Liver (tissue), 8 donors: ENCODE measurements at regions not wholly inside any gene's neighbourhood (a gene's known extent, or its start where the extent isn't known, plus 50 kb on each side); places are given as distances from the start of the nearest gene placed in this dataset.

Source experiments
- DNase-seq: peaks from one replicate; pipeline ENCODE4 v3.0.0-alpha.2; 2017; ENCODE audit warnings: low spot score
- H3K27ac ChIP-seq, 2 donors: one replicate each; pipeline ENCODE4 v1.7.0; 2013; ENCODE audit warnings: inconsistent platforms in 2 of 2, low read length in 2 of 2, control low read depth in 1 of 2, low read depth in 1 of 2, mild to moderate bottlenecking in 1 of 2
- H3K27me3 ChIP-seq, 4 donors: one replicate each; pipeline versions ENCODE4 v1.6.1 to v1.7.0; 2013; ENCODE audit warnings: low read length in 3 of 4, inconsistent platforms in 1 of 4, mild to moderate bottlenecking in 1 of 4, moderate library complexity in 1 of 4; ENCODE audit not compliant: control insufficient read depth in 4 of 4, insufficient read depth in 4 of 4
- H3K36me3 ChIP-seq, 4 donors: one replicate each; pipeline versions ENCODE4 v1.6.1 to v1.7.0; 2013; ENCODE audit warnings: low read length in 3 of 4, mild to moderate bottlenecking in 3 of 4, low read depth in 1 of 4, moderate library complexity in 1 of 4; ENCODE audit not compliant: control insufficient read depth in 4 of 4, insufficient read depth in 3 of 4
- H3K4me1 ChIP-seq, 4 donors: one replicate each; pipeline versions ENCODE4 v1.6.1 to v1.7.0; 2013; ENCODE audit warnings: low read length in 3 of 4, mild to moderate bottlenecking in 3 of 4, moderate library complexity in 1 of 4; ENCODE audit not compliant: control insufficient read depth in 4 of 4, insufficient read depth in 4 of 4
- H3K4me3 ChIP-seq, 3 donors: one replicate each; pipeline versions ENCODE4 v1.6.1 to v1.7.0; 2013; ENCODE audit warnings: low read length in 3 of 3, control low read depth in 1 of 3, low read depth in 1 of 3, mild to moderate bottlenecking in 1 of 3
- H3K9ac ChIP-seq, 2 donors: one replicate each; pipeline ENCODE4 v1.7.0; 2013; ENCODE audit warnings: low read length in 2 of 2, mild to moderate bottlenecking in 2 of 2, moderate library complexity in 2 of 2, control low read depth in 1 of 2, low read depth in 1 of 2
- H3K9me3 ChIP-seq, 4 donors: one replicate each; pipeline versions ENCODE4 v1.6.1 to v1.7.0; 2013; ENCODE audit warnings: low read length in 3 of 4; ENCODE audit not compliant: control insufficient read depth in 4 of 4
- ATF3 ChIP-seq: IDR thresholded peaks from 2 replicates; pipeline ENCODE4 v1.6.1; 2016; ENCODE audit warnings: antibody characterized with exemption
- CTCF ChIP-seq: fragments of 150-350 bp; IDR thresholded peaks from 2 replicates; pipeline ENCODE4 v1.5.1; 2017; ENCODE audit warnings: improper control_type of control experiment, low read depth, low read length; ENCODE audit not compliant: missing input control
- EGR1 ChIP-seq, 2 donors: IDR thresholded peaks; 2 replicates each; pipeline ENCODE4 v1.6.1; 2016 to 2018; ENCODE audit warnings: antibody characterized with exemption in 2 of 2, low read depth in 2 of 2
- FOXA1 ChIP-seq: IDR thresholded peaks from 2 replicates; pipeline ENCODE4 v1.6.1; 2016; ENCODE audit warnings: antibody characterized with exemption
- FOXA2 ChIP-seq: IDR thresholded peaks from 2 replicates; pipeline ENCODE4 v1.6.1; 2016; ENCODE audit warnings: antibody characterized with exemption
- GABPA ChIP-seq, 2 donors: IDR thresholded peaks in 1 of 2; conservative IDR thresholded peaks in 1 of 2; 2 replicates each; pipeline ENCODE4 v1.6.1; 2016; ENCODE audit warnings: antibody characterized with exemption in 2 of 2, mild to moderate bottlenecking in 1 of 2, moderate library complexity in 1 of 2
- HNF4A ChIP-seq, 2 donors: conservative IDR thresholded peaks; 2 replicates each; pipeline ENCODE4 v1.6.1; 2016; ENCODE audit warnings: antibody characterized with exemption in 2 of 2, mild to moderate bottlenecking in 2 of 2
- HNF4G ChIP-seq: IDR thresholded peaks from 2 replicates; pipeline ENCODE4 v1.6.1; 2016; ENCODE audit warnings: antibody characterized with exemption
- JUND ChIP-seq, 2 donors: IDR thresholded peaks; 2 replicates each; pipeline ENCODE4 v1.6.1; 2016; ENCODE audit warnings: antibody characterized with exemption in 2 of 2
- MAX ChIP-seq: IDR thresholded peaks from 2 replicates; pipeline ENCODE4 v1.6.1; 2016; ENCODE audit warnings: antibody characterized with exemption
- RAD21 ChIP-seq, 2 donors: IDR thresholded peaks; 2 replicates each; pipeline ENCODE4 v1.6.1; 2016; ENCODE audit warnings: antibody characterized with exemption in 2 of 2, mild to moderate bottlenecking in 2 of 2
- RXRA ChIP-seq, 2 donors: IDR thresholded peaks; 2 replicates each; pipeline ENCODE4 v1.6.1; 2017 to 2018; ENCODE audit warnings: antibody characterized with exemption in 2 of 2, mild to moderate bottlenecking in 1 of 2
- SP1 ChIP-seq: IDR thresholded peaks from 2 replicates; pipeline ENCODE4 v1.6.1; 2018; ENCODE audit warnings: antibody characterized with exemption, mild to moderate bottlenecking
- TAF1 ChIP-seq: conservative IDR thresholded peaks from 2 replicates; pipeline ENCODE4 v1.6.1; 2016; ENCODE audit warnings: antibody characterized with exemption, mild to moderate bottlenecking
- ZBTB33 ChIP-seq: IDR thresholded peaks from 2 replicates; pipeline ENCODE4 v1.6.1; 2016; ENCODE audit warnings: antibody characterized with exemption
- WGBS: extraction: QIAGEN DNeasy Blood & Tissue Kit; methylation state at CpG from one replicate; pipeline ENCODE4 v1.1.7; 2013; 5-methylcytosine and 5-hydroxymethylcytosine counted together
- donor health status: healthy.
- donor health status: healthy.
- donor health status: healthy.
- donor health status: healthy.
- donor health status: healthy.

- TF ChIP-seq HNF4G (no peak), EGR1 (IDR thresholded peaks at IDR 0.05; ENCODE audit: low read depth in 2 of 2) (no peak)
- WGBS = 87% methylated on average over 2 of the region's 2 CpGs
- H3K9ac ChIP-seq = no peak overlapping the region
- no peaks in the 10 kb centered on the region for H3K4me1 ChIP-seq
- no peak overlapping the region for H3K4me3 ChIP-seq
- H3K9me3 ChIP-seq = no peaks in the 10 kb centered on the region
- no peak overlapping the region for H3K27ac ChIP-seq
- no peak for DNase-seq
- H3K36me3 ChIP-seq = no peaks in the 10 kb centered on the region
- H3K27me3 ChIP-seq = no peaks in the 10 kb centered on the region
Observed at GRCh38 chr2:66920415-66920814, 476.7 kb upstream of the ETAA1 start.

- H3K4me1 ChIP-seq = no peaks in the 10 kb centered on the region
- 88% methylated on average over 1 of the region's 1 CpG for WGBS
- no peak for TF ChIP-seq SP1
- no peak for TF ChIP-seq MAX
Observed at GRCh38 chr2:66925128-66925527, 472.0 kb upstream of the ETAA1 start.

GRCh38 chr2:66926594-66927112 is 470.5 kb upstream of the ETAA1 start:
- H3K27ac ChIP-seq = no peak overlapping the region
- WGBS = 80% methylated on average over 6 of the region's 6 CpGs
- no peak for DNase-seq

More at GRCh38 chr2:66925128-66925527, 472.0 kb upstream of the ETAA1 start:
- H3K36me3 ChIP-seq = no peaks in the 10 kb centered on the region
- H3K27ac ChIP-seq = no peak overlapping the region
- H3K4me3 ChIP-seq = no peak overlapping the region
- no peak for DNase-seq
- H3K9ac ChIP-seq = no peak overlapping the region
- no peaks in the 10 kb centered on the region for H3K9me3 ChIP-seq
- H3K27me3 ChIP-seq = no peaks in the 10 kb centered on the region

More at GRCh38 chr2:66926594-66927112, 470.5 kb upstream of the ETAA1 start:
- no peak overlapping the region for H3K4me3 ChIP-seq
- TF ChIP-seq FOXA2 (no peak), ZBTB33 (no peak), GABPA (IDR thresholded peaks at IDR 0.05 in 1 of 2, conservative IDR thresholded peaks at IDR 0.05 in 1 of 2) (no peak), RAD21 (IDR thresholded peaks at IDR 0.05) (no peak), MAX (no peak), ATF3 (no peak), JUND (IDR thresholded peaks at IDR 0.05) (no peak), HNF4A (conservative IDR thresholded peaks at IDR 0.05) (no peak), TAF1 (no peak), FOXA1 (no peak), RXRA (IDR thresholded peaks at IDR 0.05) (no peak), EGR1 (IDR thresholded peaks at IDR 0.05; ENCODE audit: low read depth in 2 of 2) (no peak), CTCF (no peak), SP1 (no peak)
- no peaks in the 10 kb centered on the region for H3K27me3 ChIP-seq
- no peaks in the 10 kb centered on the region for H3K36me3 ChIP-seq
- no peak overlapping the region for H3K9ac ChIP-seq
- no peaks in the 10 kb centered on the region for H3K9me3 ChIP-seq
- no peaks in the 10 kb centered on the region for H3K4me1 ChIP-seq
